GM18507 (cell line): ENCODE measurements at regions not wholly inside any gene's neighbourhood (a gene's known extent, or its start where the extent isn't known, plus 50 kb on each side); places are given as distances from the start of the nearest gene placed in this dataset.
"Not testable (repeated sequence)": the region's sequence is repeated elsewhere in the genome, so short reads cannot be mapped to it uniquely, and the experiment has no call there.

Source experiments
- DNase-seq: peaks from one replicate; pipeline ENCODE4 v3.0.0; 2011; ENCODE audit warnings: low read depth; ENCODE audit not compliant: insufficient read length; ENCODE audit errors: extremely low spot score
- FAIRE-seq: peaks from 2 replicates; lab custom pipeline; 2011; peaks lifted over from hg19 to GRCh38; lab: Jason Lieb, UNC

DNA sequence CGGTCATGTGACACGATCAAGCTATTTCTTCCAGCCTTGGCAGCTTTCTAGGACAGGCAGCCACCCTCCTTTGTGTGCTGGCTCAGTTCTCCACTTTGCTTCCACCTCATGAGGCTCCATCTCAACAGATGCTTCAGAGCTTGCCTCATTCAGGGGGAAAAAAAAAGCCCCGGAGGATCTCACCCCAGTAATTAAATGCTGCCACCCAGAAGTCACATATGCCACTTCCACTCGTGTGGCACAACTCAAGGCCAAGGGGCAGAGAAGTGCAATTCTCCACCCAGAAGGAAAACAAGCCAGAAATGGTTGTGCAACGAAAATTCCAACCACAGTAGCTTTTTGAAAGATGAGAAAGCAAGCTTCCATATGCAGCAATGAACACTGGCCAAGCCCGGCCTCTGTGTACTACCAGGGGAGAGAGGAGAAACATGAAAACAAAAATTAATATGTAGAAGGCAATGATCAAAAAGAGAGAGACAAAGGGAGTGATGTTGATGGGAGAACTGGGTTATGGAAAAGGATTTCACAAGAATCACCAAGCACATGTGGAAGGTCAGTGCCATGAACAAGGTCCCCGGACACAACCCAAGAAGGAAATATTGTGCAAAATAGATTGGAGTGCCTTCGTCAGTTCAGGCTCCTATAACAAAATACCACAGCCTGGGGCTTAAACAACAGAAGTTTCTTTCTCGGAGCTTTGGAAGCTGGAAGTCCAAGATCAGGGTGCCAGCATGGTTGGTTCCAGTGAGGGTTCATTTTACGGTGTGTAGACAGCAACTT lies 113.3 kb upstream of the RRN3 start:
- not testable (repeated sequence) for DNase-seq

DNA sequence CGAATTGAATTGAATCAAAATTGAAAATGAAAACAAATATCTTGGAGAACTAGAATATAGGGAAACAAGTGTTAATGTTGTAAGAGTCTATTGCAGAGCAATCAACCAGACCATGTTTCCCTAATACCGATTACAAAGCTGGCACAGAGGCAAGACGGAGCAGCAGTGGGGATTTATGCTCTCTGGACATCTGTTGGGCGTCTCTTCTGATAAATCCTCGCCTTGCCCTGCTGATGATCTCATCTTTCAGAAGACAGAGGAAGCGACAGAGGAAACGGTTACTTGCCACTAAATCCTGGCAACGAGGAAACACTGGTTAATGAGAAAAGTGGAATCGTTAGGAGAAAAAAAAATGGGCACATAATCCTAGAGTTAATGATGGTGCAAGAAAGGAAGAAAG lies 112.4 kb upstream of the RRN3 start:
- DNase-seq, FAIRE-seq: not testable (repeated sequence)

More for the DNA sequence above, 113.3 kb upstream of the RRN3 start:
- not testable (repeated sequence) for FAIRE-seq

DNA sequence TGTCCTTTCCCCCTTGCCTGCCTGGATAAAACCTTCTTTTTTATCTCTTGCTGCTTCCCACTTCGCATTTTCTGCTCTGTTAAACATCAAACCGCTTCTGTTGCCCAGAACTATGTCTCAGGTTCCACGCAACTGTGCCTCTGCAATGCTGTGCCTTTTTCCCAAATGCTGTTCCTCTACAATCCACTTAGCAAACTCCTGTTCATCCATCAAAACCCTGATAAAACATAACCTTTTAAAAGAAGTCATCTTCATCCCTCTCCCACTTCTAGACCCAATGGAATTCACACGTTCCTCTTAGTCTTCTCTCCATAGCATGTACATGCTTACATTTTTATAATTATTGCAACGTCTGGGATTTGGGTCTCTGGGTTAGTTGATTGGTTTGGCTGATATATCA lies 111.9 kb upstream of the RRN3 start:
- FAIRE-seq, DNase-seq: not testable (repeated sequence)

DNA sequence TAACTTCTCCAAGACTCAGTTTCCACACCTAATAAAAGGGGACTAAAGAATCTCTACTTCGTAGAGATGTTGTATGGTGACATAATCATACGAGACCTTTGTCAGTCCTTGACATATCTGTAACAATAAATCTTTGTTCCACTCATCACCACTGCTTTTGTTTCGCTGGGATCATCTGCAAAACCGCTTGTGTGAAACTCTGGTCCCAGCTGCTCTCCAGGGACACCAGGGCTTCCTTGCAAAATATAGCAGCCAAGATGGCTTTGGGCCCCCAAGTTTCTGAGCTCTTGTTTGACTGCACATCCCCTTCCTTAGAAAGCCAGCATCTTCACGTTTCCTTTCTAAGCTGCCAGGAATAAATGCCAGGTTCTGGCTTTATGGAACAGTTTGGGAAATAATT lies 110.5 kb upstream of the RRN3 start:
- not testable (repeated sequence) for DNase-seq, FAIRE-seq

DNA sequence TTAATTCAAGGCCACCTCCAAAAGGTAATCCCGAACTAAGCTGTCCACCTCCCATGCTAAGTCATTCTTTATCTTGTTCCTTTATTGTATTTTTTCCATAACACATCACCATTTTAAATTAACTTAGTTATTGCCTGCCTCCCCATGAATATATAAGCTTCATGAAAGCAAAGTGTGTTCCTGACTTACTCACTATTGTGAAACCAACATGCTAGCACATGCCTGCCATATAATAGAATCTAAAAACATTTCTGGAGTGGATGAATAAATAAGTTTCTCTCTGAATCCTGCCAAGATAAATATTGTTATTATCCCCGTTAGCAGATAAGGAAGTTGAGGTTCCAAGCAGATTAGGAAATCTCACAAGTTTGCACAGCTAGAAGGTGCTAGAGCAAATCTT lies 98.7 kb upstream of the RRN3 start:
- FAIRE-seq = not testable (repeated sequence)

DNA sequence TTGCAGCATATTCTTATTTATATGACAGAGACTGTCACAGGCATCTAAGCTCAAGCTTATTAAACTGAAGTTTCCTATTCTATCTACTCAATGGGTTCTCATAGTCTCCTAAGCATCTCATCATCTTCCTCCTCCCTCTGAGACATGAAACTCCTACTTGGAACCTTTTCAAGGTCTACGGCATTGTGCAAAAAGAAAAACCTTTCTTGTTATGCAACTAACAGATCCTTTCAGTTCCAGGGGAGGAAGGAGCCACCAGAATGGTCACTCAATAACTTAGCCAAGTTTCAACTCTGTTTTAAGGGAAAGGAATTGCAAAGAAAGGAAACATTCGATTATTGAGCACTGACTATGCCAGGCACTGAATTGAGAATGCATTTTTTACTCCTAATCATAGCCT lies 98.1 kb upstream of the RRN3 start:
- not testable (repeated sequence) for FAIRE-seq, DNase-seq

More for the DNA sequence above, 98.7 kb upstream of the RRN3 start:
- not testable (repeated sequence) for DNase-seq

DNA sequence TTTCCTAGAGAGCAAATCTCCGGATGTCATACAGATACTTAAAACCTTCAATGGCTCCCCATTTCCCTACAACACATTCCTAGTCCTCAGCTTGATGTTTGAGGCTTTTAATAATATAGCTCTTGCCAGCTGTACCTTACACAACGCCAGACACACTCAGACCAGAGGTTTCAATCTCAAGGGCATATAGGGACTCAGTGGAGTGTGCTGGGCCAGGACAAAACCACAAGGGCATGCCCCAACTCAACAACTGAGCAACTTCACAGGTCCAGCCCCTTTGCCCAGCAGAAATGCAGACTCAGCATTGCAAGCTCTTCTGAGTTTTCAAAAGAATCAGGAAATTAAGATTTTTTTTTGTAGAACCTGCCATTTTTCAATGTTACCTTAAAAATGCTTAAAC lies 95.4 kb upstream of the RRN3 start:
- not testable (repeated sequence) for DNase-seq, FAIRE-seq
